K562 (cell line): ENCODE measurements at regions not wholly inside any gene's neighbourhood (a gene's known extent, or its start where the extent isn't known, plus 50 kb on each side); places are given as distances from the start of the nearest gene placed in this dataset.
A peak's percentile ranks its signal among the peaks of the same experiment; 100 is the strongest.

Experiments
- ATF3 ChIP-seq, 2 experiments: fragments of 450-650 bp in 1 of 2; sonication (generic) in 1 of 2; formaldehyde crosslinking in 1 of 2; IDR thresholded peaks in 1 of 2; conservative IDR thresholded peaks in 1 of 2; 2 replicates each; pipeline versions ENCODE4 v1.6.1 to v1.8.1; 2016 to 2023; ENCODE audit warnings: mild to moderate bottlenecking in 2 of 2, moderate library complexity in 2 of 2, inconsistent platforms in 1 of 2, missing genetic modification reagents in 1 of 2
- CEBPB ChIP-seq: fragments of 450-650 bp; IDR thresholded peaks from 2 replicates; pipeline ENCODE4 v1.6.1; 2016; ENCODE audit warnings: missing genetic modification characterization, missing compliant biosample characterization
- CEBPG ChIP-seq, 3 experiments: fragments of 200-800 bp in 1 of 3; sonication (Bioruptor generic) in 1 of 3; sonication (generic) in 1 of 3; formaldehyde crosslinking in 1 of 3; IDR thresholded peaks in 2 of 3; conservative IDR thresholded peaks in 1 of 3; 2 replicates each; pipeline versions ENCODE4 v1.6.1 to v1.8.0; 2016 to 2022; ENCODE audit warnings: missing compliant biosample characterization in 2 of 3, missing genetic modification characterization in 2 of 3, mild to moderate bottlenecking in 1 of 3, missing genetic modification reagents in 1 of 3
- CLOCK ChIP-seq: fragments of 250-450 bp; sonication (Bioruptor Pico); IDR thresholded peaks from 2 replicates; pipeline ENCODE4 v1.4.0; 2020; ENCODE audit warnings: mild to moderate bottlenecking, moderate library complexity, borderline replicate concordance
- FOSL1 ChIP-seq: fragments of 200-800 bp; sonication (Bioruptor generic); conservative IDR thresholded peaks from 2 replicates; pipeline ENCODE4 v1.6.1; 2016; ENCODE audit warnings: missing genetic modification characterization, missing compliant biosample characterization
- NFE2L1 ChIP-seq: fragments of 450-650 bp; IDR thresholded peaks from 2 replicates; pipeline ENCODE4 v1.6.1; 2016; ENCODE audit warnings: missing genetic modification characterization, low read depth, mild to moderate bottlenecking, missing compliant biosample characterization, moderate library complexity, borderline replicate concordance
- POLR2AphosphoS5 ChIP-seq: IDR thresholded peaks from 2 replicates; pipeline ENCODE4 v1.6.1; 2011; ENCODE audit warnings: mild to moderate bottlenecking, low read depth, low read length, moderate library complexity; ENCODE audit not compliant: control insufficient read depth, insufficient read depth
- PURB ChIP-seq: sonication (generic); formaldehyde crosslinking; IDR thresholded peaks from 2 replicates; pipeline ENCODE4 v1.9.0; 2021; ENCODE audit warnings: low read depth, mild to moderate bottlenecking, missing genetic modification reagents
- REST ChIP-seq, 2 experiments: fragments of 450-650 bp; formaldehyde crosslinking in 1 of 2; IDR thresholded peaks; 2 replicates each; pipeline versions ENCODE4 v1.4.0 to v1.6.1; 2014 to 2020; ENCODE audit warnings: mild to moderate bottlenecking in 2 of 2, borderline replicate concordance in 1 of 2, low read depth in 1 of 2
- STAT5A ChIP-seq: IDR thresholded peaks from 2 replicates; pipeline ENCODE4 v1.6.1; 2012; ENCODE audit warnings: low read length, inconsistent platforms, borderline replicate concordance
- TARDBP ChIP-seq: fragments of 450-650 bp; IDR thresholded peaks from 2 replicates; pipeline ENCODE4 v1.6.1; 2016
- TCF3 ChIP-seq: sonication (generic); formaldehyde crosslinking; IDR thresholded peaks from 2 replicates; pipeline ENCODE4 v1.4.0; 2020; ENCODE audit warnings: mild to moderate bottlenecking, missing genetic modification reagents
- ZBED1 ChIP-seq: IDR thresholded peaks from 2 replicates; pipeline ENCODE4 v1.6.1; 2014

GRCh38 chr5:91219091-91219802, 163.9 kb downstream of the ARRDC3 start (continued):
- TF ChIP-seq REST (IDR thresholded peaks at IDR 0.05; ENCODE audit: borderline replicate concordance) (peak; percentile 96), REST (CRISPR knock-in tag; IDR thresholded peaks at IDR 0.05; ENCODE audit: low read depth) (no peak), TCF3 (CRISPR knock-in tag) (no peak), POLR2AphosphoS5 (no peak), FOSL1 (tag) (0 out of 2 replicates have a peak, but pooled peaks have one; percentile 27), STAT5A (no peak), CLOCK (CRISPR knock-in tag) (no peak), PURB (CRISPR knock-in tag) (no peak), ATF3 (IDR thresholded peaks at IDR 0.05) (peak; percentile 8; the same call in 1 of the 2 replicates), ATF3 (CRISPR knock-in tag; conservative IDR thresholded peaks at IDR 0.05) (no peak), NFE2L1 (tag) (no peak), TARDBP (no peak), CEBPG (CRISPR knock-in tag; IDR thresholded peaks at IDR 0.05) (no peak), CEBPG (tag; conservative IDR thresholded peaks at IDR 0.05 in 1 of 2, IDR thresholded peaks at IDR 0.05 in 1 of 2) (peak; percentile 87 to 88), CEBPB (peak; percentile 96), ZBED1 (no peak)
